Ectodermal cell (in vitro differentiated cells): ENCODE measurements at regions not wholly inside any gene's neighbourhood (a gene's known extent, or its start where the extent isn't known, plus 50 kb on each side); places are given as distances from the start of the nearest gene placed in this dataset.

Experiments used
- H3K27ac ChIP-seq: 2 replicates; pipeline ENCODE4 v1.7.0; 2013; ENCODE audit warnings: mild to moderate bottlenecking, low read depth, low read length; ENCODE audit not compliant: insufficient read depth, poor library complexity, severe bottlenecking
- H3K27me3 ChIP-seq: 2 replicates; pipeline ENCODE4 v1.7.0; 2013; ENCODE audit warnings: mild to moderate bottlenecking, low read length; ENCODE audit not compliant: insufficient read depth, control insufficient read depth, poor library complexity, severe bottlenecking
- H3K36me3 ChIP-seq: one replicate; pipeline ENCODE4 v1.7.0; 2013; ENCODE audit warnings: low read length; ENCODE audit not compliant: control insufficient read depth, insufficient read depth
- H3K4me1 ChIP-seq: one replicate; pipeline ENCODE4 v1.7.0; 2013; ENCODE audit warnings: low read length; ENCODE audit not compliant: control insufficient read depth, insufficient read depth
- H3K4me3 ChIP-seq: 2 replicates; pipeline ENCODE4 v1.7.0; 2013; ENCODE audit warnings: low read depth, low read length, control low read depth; ENCODE audit not compliant: insufficient read depth
- H3K9me3 ChIP-seq: 2 replicates; pipeline ENCODE4 v1.7.0; 2013; ENCODE audit warnings: mild to moderate bottlenecking, low read length, moderate library complexity; ENCODE audit not compliant: control insufficient read depth
- WGBS, 2 experiments: methylation state at CpG; one replicate each; pipeline ENCODE4 v1.1.7; 2013; ENCODE audit warnings: missing lambda C conversion rate in 2 of 2; 5-methylcytosine and 5-hydroxymethylcytosine counted together

- Histone ChIP-seq H3K9me3 (no peaks in the 10 kb centered on the region), H3K27ac (no peak overlapping the region), H3K4me1 (no peaks in the 10 kb centered on the region), H3K27me3 (no peaks in the 10 kb centered on the region), H3K4me3 (no peak overlapping the region), H3K36me3 (no peaks in the 10 kb centered on the region)
- WGBS, 2 experiments = 89 to 94% methylated on average over 8 of the region's 8 CpGs
Observed at GRCh38 chr21:41055266-41055665, 112.7 kb upstream of the BACE2 start.

GRCh38 chr21:41059871-41060270, 108.1 kb upstream of the BACE2 start:
- Histone ChIP-seq H3K4me1 (no peaks in the 10 kb centered on the region), H3K27ac (no peak overlapping the region), H3K9me3 (no peaks in the 10 kb centered on the region), H3K36me3 (no peaks in the 10 kb centered on the region), H3K27me3 (no peaks in the 10 kb centered on the region), H3K4me3 (no peak overlapping the region)
- WGBS, 2 experiments = 76 to 82% methylated on average over 6 of the region's 6 CpGs

GRCh38 chr21:41061701-41062100, 106.3 kb upstream of the BACE2 start:
- no peak overlapping the region for H3K27ac ChIP-seq
- WGBS, 2 experiments = 94 to 96% methylated on average over 7 of the region's 7 CpGs
- no peaks in the 10 kb centered on the region for H3K27me3 ChIP-seq
- H3K4me1 ChIP-seq = no peaks in the 10 kb centered on the region
- no peaks in the 10 kb centered on the region for H3K36me3 ChIP-seq
- H3K9me3 ChIP-seq = no peaks in the 10 kb centered on the region
- H3K4me3 ChIP-seq = no peak overlapping the region

- H3K4me3 ChIP-seq = no peak overlapping the region
- H3K27me3 ChIP-seq = peaks cover 4% of the 10 kb centered on the region
- 80 to 82% methylated on average over 12 of the region's 12 CpGs for WGBS, 2 experiments
- H3K27ac ChIP-seq = no peak overlapping the region
- no peaks in the 10 kb centered on the region for H3K36me3 ChIP-seq
- peaks cover 3% of the 10 kb centered on the region for H3K4me1 ChIP-seq
- no peaks in the 10 kb centered on the region for H3K9me3 ChIP-seq
Observed at GRCh38 chr21:41064334-41064791, 103.6 kb upstream of the BACE2 start.

GRCh38 chr21:41064951-41065350, 103.0 kb upstream of the BACE2 start:
- no peak overlapping the region for H3K4me3 ChIP-seq
- peaks cover 3% of the 10 kb centered on the region for H3K4me1 ChIP-seq
- no peak overlapping the region for H3K27ac ChIP-seq
- H3K36me3 ChIP-seq = no peaks in the 10 kb centered on the region
- peaks cover 4% of the 10 kb centered on the region for H3K27me3 ChIP-seq
- H3K9me3 ChIP-seq = no peaks in the 10 kb centered on the region
- 87% methylated on average over 8 of the region's 8 CpGs for WGBS, 2 experiments

GRCh38 chr21:41065539-41065938, 102.4 kb upstream of the BACE2 start:
- peaks cover 3% of the 10 kb centered on the region for H3K4me1 ChIP-seq
- no peaks in the 10 kb centered on the region for H3K9me3 ChIP-seq
- H3K4me3 ChIP-seq = no peak overlapping the region
- peaks cover 4% of the 10 kb centered on the region for H3K27me3 ChIP-seq
- H3K27ac ChIP-seq = no peak overlapping the region
- no peaks in the 10 kb centered on the region for H3K36me3 ChIP-seq
- WGBS, 2 experiments = 92 to 93% methylated on average over 3 to 4 of the region's 4 CpGs

GRCh38 chr21:41066086-41066938, 101.6 kb upstream of the BACE2 start:
- peaks cover 3% of the 10 kb centered on the region for H3K4me1 ChIP-seq
- H3K4me3 ChIP-seq = no peak overlapping the region
- H3K27me3 ChIP-seq = peaks cover 4% of the 10 kb centered on the region
- no peaks in the 10 kb centered on the region for H3K9me3 ChIP-seq
- no peak overlapping the region for H3K27ac ChIP-seq
- WGBS, 2 experiments = 90 to 91% methylated on average over 16 of the region's 16 CpGs
- no peaks in the 10 kb centered on the region for H3K36me3 ChIP-seq

- 57 to 58% methylated on average over 4 of the region's 4 CpGs for WGBS, 2 experiments
- no peaks in the 10 kb centered on the region for H3K9me3 ChIP-seq
- peaks cover 4% of the 10 kb centered on the region for H3K27me3 ChIP-seq
- no peaks in the 10 kb centered on the region for H3K36me3 ChIP-seq
- no peak overlapping the region for H3K4me3 ChIP-seq
- H3K4me1 ChIP-seq = peaks cover 3% of the 10 kb centered on the region
- H3K27ac ChIP-seq = no peak overlapping the region
Observed at GRCh38 chr21:41067709-41068108, 100.3 kb upstream of the BACE2 start.

GRCh38 chr21:41068496-41068895, 99.5 kb upstream of the BACE2 start:
- H3K27me3 ChIP-seq = peaks cover 4% of the 10 kb centered on the region
- H3K4me3 ChIP-seq = peak overlapping the region; percentile 23
- H3K27ac ChIP-seq = peak overlapping the region; percentile 1
- H3K9me3 ChIP-seq = no peaks in the 10 kb centered on the region
- H3K4me1 ChIP-seq = peaks cover 3% of the 10 kb centered on the region
- H3K36me3 ChIP-seq = no peaks in the 10 kb centered on the region
- 43 to 48% methylated on average over 7 of the region's 7 CpGs for WGBS, 2 experiments

- Histone ChIP-seq H3K4me3 (peak overlapping the region; percentile 23), H3K27me3 (peaks cover 4% of the 10 kb centered on the region), H3K27ac (no peak overlapping the region), H3K9me3 (no peaks in the 10 kb centered on the region), H3K36me3 (no peaks in the 10 kb centered on the region), H3K4me1 (peaks cover 3% of the 10 kb centered on the region)
- WGBS, 2 experiments = 17% methylated on average over 30 of the region's 30 CpGs
Observed at GRCh38 chr21:41068967-41069642, 98.9 kb upstream of the BACE2 start.
